GM23338 (cell line): ENCODE measurements at regions not wholly inside any gene's neighbourhood (a gene's known extent, or its start where the extent isn't known, plus 50 kb on each side); places are given as distances from the start of the nearest gene placed in this dataset.
"Not testable (repeated sequence)": the region's sequence is repeated elsewhere in the genome, so short reads cannot be mapped to it uniquely, and the experiment has no call there.

Source experiments
- ATAC-seq: fragments of 200-7000 bp; cut with Tn5 transposase; 3 replicates; pipeline ENCODE4 v1.9.1; 2020
- DNase-seq: peaks from one replicate; pipeline ENCODE4 v3.0.0-alpha.2; 2015; ENCODE audit warnings: low spot score
- H2AFZ ChIP-seq: fragments of 200-600 bp; sonication (generic); 2 replicates; pipeline ENCODE4 v1.8.0; 2016; ENCODE audit warnings: antibody characterized with exemption, mild to moderate bottlenecking, moderate library complexity
- H3F3A ChIP-seq: fragments of 200-600 bp; sonication (generic); replicated peaks from 2 replicates; pipeline ENCODE4 v1.8.0; 2017; ENCODE audit warnings: antibody characterized with exemption, mixed run types, low read depth
- H3K27ac ChIP-seq: fragments of 200-600 bp; sonication (generic); 2 replicates; pipeline ENCODE4 v1.6.1; 2016; ENCODE audit warnings: low read depth
- H3K27me3 ChIP-seq: fragments of 200-600 bp; sonication (generic); 2 replicates; pipeline ENCODE4 v1.8.0; 2016; ENCODE audit warnings: mild to moderate bottlenecking, mixed run types, moderate library complexity; ENCODE audit not compliant: insufficient read depth
- H3K36me3 ChIP-seq: fragments of 200-600 bp; sonication (generic); 2 replicates; pipeline ENCODE4 v1.8.0; 2016; ENCODE audit warnings: mild to moderate bottlenecking; ENCODE audit not compliant: insufficient read depth
- H3K4me1 ChIP-seq: fragments of 200-600 bp; sonication (generic); 2 replicates; pipeline ENCODE4 v1.8.0; 2016; ENCODE audit warnings: mild to moderate bottlenecking, moderate library complexity; ENCODE audit not compliant: insufficient read depth
- H3K4me2 ChIP-seq: fragments of 200-600 bp; sonication (generic); 2 replicates; pipeline ENCODE4 v1.7.1; 2017; ENCODE audit warnings: mixed run types
- H3K4me3 ChIP-seq: fragments of 200-600 bp; sonication (generic); 2 replicates; pipeline ENCODE4 v1.6.1; 2016; ENCODE audit warnings: mixed run types
- H3K79me2 ChIP-seq: fragments of 200-600 bp; sonication (generic); replicated peaks from 2 replicates; pipeline ENCODE4 v1.8.0; 2017; ENCODE audit warnings: mild to moderate bottlenecking; ENCODE audit not compliant: insufficient read depth
- H3K9me2 ChIP-seq: fragments of 200-600 bp; sonication (generic); 2 replicates; pipeline ENCODE4 v1.8.0; 2017; ENCODE audit not compliant: insufficient read depth
- H4K20me1 ChIP-seq: fragments of 200-600 bp; sonication (generic); replicated peaks from 2 replicates; pipeline ENCODE4 v1.8.0; 2017; ENCODE audit warnings: mild to moderate bottlenecking; ENCODE audit not compliant: insufficient read depth
- H3K27ac Mint-ChIP-seq: 2 replicates; pipeline ENCODE4 v1.8.0; 2020; ENCODE audit warnings: inconsistent platforms, mild to moderate bottlenecking, moderate library complexity, mixed read lengths
- H3K27me3 Mint-ChIP-seq: 3 replicates; pipeline ENCODE4 v1.8.0; 2022; ENCODE audit warnings: low read depth, mild to moderate bottlenecking, moderate library complexity, mixed read lengths, inconsistent platforms; ENCODE audit not compliant: insufficient read depth, poor library complexity
- H3K36me3 Mint-ChIP-seq: 3 replicates; pipeline ENCODE4 v1.8.0; 2021; ENCODE audit warnings: low read depth, mild to moderate bottlenecking, inconsistent platforms, moderate library complexity, mixed read lengths
- H3K4me1 Mint-ChIP-seq: 3 replicates; pipeline ENCODE4 v1.8.0; 2020; ENCODE audit warnings: mild to moderate bottlenecking, inconsistent platforms, mixed read lengths
- H3K4me3 Mint-ChIP-seq: 3 replicates; pipeline ENCODE4 v1.8.0; 2021; ENCODE audit warnings: moderate library complexity, mild to moderate bottlenecking, inconsistent platforms, mixed read lengths
- H3K9me3 Mint-ChIP-seq: 3 replicates; pipeline ENCODE4 v1.8.0; 2020; ENCODE audit warnings: moderate library complexity, mild to moderate bottlenecking, inconsistent platforms, mixed read lengths
- CREB1 ChIP-seq: fragments of 250-450 bp; sonication (Bioruptor Pico); IDR thresholded peaks from 2 replicates; pipeline ENCODE4 v1.5.0; 2020; ENCODE audit warnings: low read depth, mild to moderate bottlenecking, moderate library complexity
- EZH2 ChIP-seq: fragments of 200-600 bp; sonication (generic); IDR thresholded peaks from one replicate; pipeline ENCODE4 v1.8.0; 2017; ENCODE audit warnings: antibody characterized with exemption, mild to moderate bottlenecking, low read depth; ENCODE audit not compliant: unreplicated experiment
- JUNB ChIP-seq: IDR thresholded peaks from one replicate; pipeline ENCODE4 v1.6.1; 2016; ENCODE audit warnings: antibody characterized with exemption; ENCODE audit not compliant: unreplicated experiment
- NANOG ChIP-seq: IDR thresholded peaks from 2 replicates; pipeline ENCODE4 v1.6.1; 2016; ENCODE audit warnings: antibody characterized with exemption, borderline replicate concordance
- STAT1 ChIP-seq: IDR thresholded peaks from one replicate; pipeline ENCODE4 v1.6.1; 2016; ENCODE audit warnings: antibody characterized with exemption; ENCODE audit not compliant: unreplicated experiment
- ZNF114 ChIP-seq: fragments of 250-450 bp; sonication (Bioruptor Pico); IDR thresholded peaks from 2 replicates; pipeline ENCODE4 v1.5.0; 2020; ENCODE audit warnings: mild to moderate bottlenecking, moderate library complexity
- ZNF331 ChIP-seq: fragments of 250-450 bp; sonication (Bioruptor Pico); IDR thresholded peaks from 2 replicates; pipeline ENCODE4 v1.5.0; 2020; ENCODE audit warnings: low read depth, mild to moderate bottlenecking, moderate library complexity
- TF ChIP-seq, protein P1 (sequence below), 2 experiments: fragments of 200-600 bp in 1 of 2; sonication (generic) in 1 of 2; conservative IDR thresholded peaks; 2 replicates each; pipeline versions ENCODE4 v1.5.1 to v1.6.1; 2016 to 2017; ENCODE audit warnings: antibody characterized with exemption in 2 of 2, low read depth in 2 of 2, mild to moderate bottlenecking in 2 of 2, moderate library complexity in 1 of 2
- TF ChIP-seq, protein P2 (sequence below): IDR thresholded peaks from 2 replicates; pipeline ENCODE4 v1.6.1; 2016; ENCODE audit warnings: antibody characterized with exemption
- TF ChIP-seq, protein P3 (sequence below): IDR thresholded peaks from one replicate; pipeline ENCODE4 v1.6.1; 2018; ENCODE audit warnings: antibody characterized with exemption; ENCODE audit not compliant: unreplicated experiment

DNA sequence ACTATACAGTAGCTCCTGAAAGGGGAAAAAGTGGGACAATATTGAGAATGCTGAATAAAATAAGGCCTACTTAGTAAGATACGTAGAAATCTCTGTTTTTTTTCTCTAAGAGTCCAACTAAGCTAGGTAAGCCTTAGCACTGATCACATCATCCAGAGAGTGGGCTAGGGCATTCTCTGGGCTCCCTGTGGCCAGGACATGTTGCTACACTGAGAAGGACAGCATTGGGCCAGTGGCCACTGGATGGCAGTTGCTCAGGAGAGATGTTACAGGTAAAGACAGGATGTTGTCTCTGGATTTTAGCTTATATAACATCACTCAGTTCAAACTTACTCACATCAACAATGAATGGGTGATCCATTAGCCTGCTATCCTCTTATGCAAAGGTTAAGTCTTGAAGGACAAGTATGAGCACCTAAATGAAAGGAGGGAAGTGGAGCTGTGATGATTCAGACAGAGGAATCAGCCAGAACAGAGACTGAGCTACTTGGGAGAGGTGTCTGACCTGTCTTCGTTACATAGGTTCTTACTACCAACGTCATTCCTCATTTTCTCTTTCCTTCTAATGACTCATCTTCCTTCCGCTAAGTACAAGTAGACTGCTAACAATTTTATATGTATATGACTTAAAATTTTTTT lies 226.6 kb upstream of the ADCY2 start:
- peaks cover 16% of the 10 kb centered on the region for H3K4me1 Mint-ChIP-seq
- peaks cover 10% of the 10 kb centered on the region for H3K36me3 Mint-ChIP-seq
- Histone ChIP-seq H3K27me3 (no peaks in the 10 kb centered on the region), H3K9me2 (no peaks in the 10 kb centered on the region), H3K4me2 (no peak overlapping the region), H3K36me3 (no peaks in the 10 kb centered on the region), H4K20me1 (no peaks in the 10 kb centered on the region), H3K27ac (no peak overlapping the region), H3K79me2 (no peaks in the 10 kb centered on the region), H3K4me1 (peaks cover 8% of the 10 kb centered on the region), H3K4me3 (no peak overlapping the region), H3F3A (no peaks in the 10 kb centered on the region), H2AFZ (no peak overlapping the region)
- ATAC-seq (peak; percentile 57; the same call in 2 of the 3 replicates), DNase-seq (peak; percentile 40)
- no peak overlapping the region for H3K4me3 Mint-ChIP-seq
- H3K9me3 Mint-ChIP-seq, result peaks cover 15% of the 10 kb centered on the region; the same call in 2 of the 3 replicates
- peaks cover 10% of the 10 kb centered on the region for H3K27me3 Mint-ChIP-seq
- TF ChIP-seq ZNF331 (CRISPR knock-in tag), result no peak
- TF ChIP-seq CREB1 (CRISPR knock-in tag), result no peak
- no peak for TF ChIP-seq NANOG
- TF ChIP-seq, protein P1, sequence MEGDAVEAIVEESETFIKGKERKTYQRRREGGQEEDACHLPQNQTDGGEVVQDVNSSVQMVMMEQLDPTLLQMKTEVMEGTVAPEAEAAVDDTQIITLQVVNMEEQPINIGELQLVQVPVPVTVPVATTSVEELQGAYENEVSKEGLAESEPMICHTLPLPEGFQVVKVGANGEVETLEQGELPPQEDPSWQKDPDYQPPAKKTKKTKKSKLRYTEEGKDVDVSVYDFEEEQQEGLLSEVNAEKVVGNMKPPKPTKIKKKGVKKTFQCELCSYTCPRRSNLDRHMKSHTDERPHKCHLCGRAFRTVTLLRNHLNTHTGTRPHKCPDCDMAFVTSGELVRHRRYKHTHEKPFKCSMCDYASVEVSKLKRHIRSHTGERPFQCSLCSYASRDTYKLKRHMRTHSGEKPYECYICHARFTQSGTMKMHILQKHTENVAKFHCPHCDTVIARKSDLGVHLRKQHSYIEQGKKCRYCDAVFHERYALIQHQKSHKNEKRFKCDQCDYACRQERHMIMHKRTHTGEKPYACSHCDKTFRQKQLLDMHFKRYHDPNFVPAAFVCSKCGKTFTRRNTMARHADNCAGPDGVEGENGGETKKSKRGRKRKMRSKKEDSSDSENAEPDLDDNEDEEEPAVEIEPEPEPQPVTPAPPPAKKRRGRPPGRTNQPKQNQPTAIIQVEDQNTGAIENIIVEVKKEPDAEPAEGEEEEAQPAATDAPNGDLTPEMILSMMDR (conservative IDR thresholded peaks at IDR 0.05; ENCODE audit: low read depth in 2 of 2), result peak in 1 of 2 experiments; percentile 27; a peak in 2 of 4 replicates
- no peak for TF ChIP-seq JUNB
- no peak overlapping the region for H3K27ac Mint-ChIP-seq

DNA sequence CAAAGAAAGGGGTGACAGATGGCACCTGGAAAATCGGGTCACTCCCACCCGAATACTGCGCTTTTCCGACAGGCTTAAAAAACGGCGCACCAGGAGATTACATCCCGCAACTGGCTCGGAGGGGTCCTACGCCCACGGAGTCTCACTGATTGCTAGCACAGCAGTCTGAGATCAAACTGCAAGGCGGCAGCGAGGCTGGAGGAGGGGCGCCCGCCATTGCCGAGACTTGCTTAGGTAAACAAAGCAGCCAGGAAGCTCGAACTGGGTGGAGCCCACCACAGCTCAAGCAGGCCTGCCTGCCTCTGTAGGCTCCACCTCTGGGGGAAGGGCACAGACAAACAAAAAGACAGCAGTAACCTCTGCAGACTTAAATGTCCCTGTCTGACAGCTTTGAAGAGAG lies 225.2 kb upstream of the ADCY2 start:
- peak overlapping the region; percentile 76 for H2AFZ ChIP-seq
- H3K27ac Mint-ChIP-seq, result peak overlapping the region; percentile 84
- not testable (repeated sequence) for DNase-seq

DNA sequence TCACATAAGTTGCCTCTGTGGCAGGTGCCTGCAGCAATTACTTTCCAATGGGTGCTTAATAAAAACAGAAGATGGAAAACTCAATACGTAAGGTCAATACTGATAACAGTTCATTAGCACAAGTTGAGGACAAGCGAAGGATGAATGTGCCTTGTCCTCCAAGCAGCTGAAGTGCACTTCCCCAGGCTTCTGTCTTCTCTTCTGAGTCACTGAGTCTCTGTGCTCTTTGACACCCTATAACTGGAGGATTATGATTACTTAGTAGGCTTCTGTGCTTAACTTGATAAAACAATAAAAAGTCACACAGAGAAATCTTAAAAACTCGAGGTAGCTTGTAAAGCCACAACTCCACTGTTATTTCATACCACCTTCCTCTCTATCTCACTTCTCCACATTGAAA lies 216.6 kb upstream of the ADCY2 start:
- DNase-seq (no peak), ATAC-seq (no peak)
- no peak overlapping the region for H3K27ac Mint-ChIP-seq
- peaks cover 2% of the 10 kb centered on the region; the same call in 1 of the 3 replicates for H3K9me3 Mint-ChIP-seq
- Histone ChIP-seq H3K79me2 (no peaks in the 10 kb centered on the region), H3F3A (no peaks in the 10 kb centered on the region), H3K4me1 (no peaks in the 10 kb centered on the region), H3K4me3 (no peak overlapping the region), H3K27ac (no peak overlapping the region), H2AFZ (no peak overlapping the region), H3K36me3 (no peaks in the 10 kb centered on the region), H3K9me2 (no peaks in the 10 kb centered on the region), H3K4me2 (no peak overlapping the region), H3K27me3 (no peaks in the 10 kb centered on the region), H4K20me1 (no peaks in the 10 kb centered on the region)
- no peaks in the 10 kb centered on the region for H3K4me1 Mint-ChIP-seq
- H3K27me3 Mint-ChIP-seq, result no peaks in the 10 kb centered on the region
- no peaks in the 10 kb centered on the region for H3K36me3 Mint-ChIP-seq
- H3K4me3 Mint-ChIP-seq, result no peak overlapping the region
- TF ChIP-seq, protein P2, sequence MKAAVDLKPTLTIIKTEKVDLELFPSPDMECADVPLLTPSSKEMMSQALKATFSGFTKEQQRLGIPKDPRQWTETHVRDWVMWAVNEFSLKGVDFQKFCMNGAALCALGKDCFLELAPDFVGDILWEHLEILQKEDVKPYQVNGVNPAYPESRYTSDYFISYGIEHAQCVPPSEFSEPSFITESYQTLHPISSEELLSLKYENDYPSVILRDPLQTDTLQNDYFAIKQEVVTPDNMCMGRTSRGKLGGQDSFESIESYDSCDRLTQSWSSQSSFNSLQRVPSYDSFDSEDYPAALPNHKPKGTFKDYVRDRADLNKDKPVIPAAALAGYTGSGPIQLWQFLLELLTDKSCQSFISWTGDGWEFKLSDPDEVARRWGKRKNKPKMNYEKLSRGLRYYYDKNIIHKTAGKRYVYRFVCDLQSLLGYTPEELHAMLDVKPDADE, result no peak
- TF ChIP-seq NANOG (no peak), STAT1 (no peak), ZNF114 (CRISPR knock-in tag) (no peak), EZH2 (no peak)
- TF ChIP-seq, protein P1 (conservative IDR thresholded peaks at IDR 0.05; ENCODE audit: low read depth in 2 of 2), result no peak
- TF ChIP-seq, protein P3, sequence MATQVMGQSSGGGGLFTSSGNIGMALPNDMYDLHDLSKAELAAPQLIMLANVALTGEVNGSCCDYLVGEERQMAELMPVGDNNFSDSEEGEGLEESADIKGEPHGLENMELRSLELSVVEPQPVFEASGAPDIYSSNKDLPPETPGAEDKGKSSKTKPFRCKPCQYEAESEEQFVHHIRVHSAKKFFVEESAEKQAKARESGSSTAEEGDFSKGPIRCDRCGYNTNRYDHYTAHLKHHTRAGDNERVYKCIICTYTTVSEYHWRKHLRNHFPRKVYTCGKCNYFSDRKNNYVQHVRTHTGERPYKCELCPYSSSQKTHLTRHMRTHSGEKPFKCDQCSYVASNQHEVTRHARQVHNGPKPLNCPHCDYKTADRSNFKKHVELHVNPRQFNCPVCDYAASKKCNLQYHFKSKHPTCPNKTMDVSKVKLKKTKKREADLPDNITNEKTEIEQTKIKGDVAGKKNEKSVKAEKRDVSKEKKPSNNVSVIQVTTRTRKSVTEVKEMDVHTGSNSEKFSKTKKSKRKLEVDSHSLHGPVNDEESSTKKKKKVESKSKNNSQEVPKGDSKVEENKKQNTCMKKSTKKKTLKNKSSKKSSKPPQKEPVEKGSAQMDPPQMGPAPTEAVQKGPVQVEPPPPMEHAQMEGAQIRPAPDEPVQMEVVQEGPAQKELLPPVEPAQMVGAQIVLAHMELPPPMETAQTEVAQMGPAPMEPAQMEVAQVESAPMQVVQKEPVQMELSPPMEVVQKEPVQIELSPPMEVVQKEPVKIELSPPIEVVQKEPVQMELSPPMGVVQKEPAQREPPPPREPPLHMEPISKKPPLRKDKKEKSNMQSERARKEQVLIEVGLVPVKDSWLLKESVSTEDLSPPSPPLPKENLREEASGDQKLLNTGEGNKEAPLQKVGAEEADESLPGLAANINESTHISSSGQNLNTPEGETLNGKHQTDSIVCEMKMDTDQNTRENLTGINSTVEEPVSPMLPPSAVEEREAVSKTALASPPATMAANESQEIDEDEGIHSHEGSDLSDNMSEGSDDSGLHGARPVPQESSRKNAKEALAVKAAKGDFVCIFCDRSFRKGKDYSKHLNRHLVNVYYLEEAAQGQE, result no peak

More for the DNA sequence above, 225.2 kb upstream of the ADCY2 start:
- ATAC-seq, H4K20me1 ChIP-seq, H3K27me3 Mint-ChIP-seq, H3K36me3 ChIP-seq, H3K9me2 ChIP-seq, H3K27me3 ChIP-seq, H3K4me1 ChIP-seq, H3K27ac ChIP-seq, H3F3A ChIP-seq, H3K79me2 ChIP-seq: not testable (repeated sequence)
- Histone ChIP-seq H3K4me2 (peak overlapping the region; percentile 72; the same call in 1 of the 2 replicates), H3K4me3 (peak overlapping the region; percentile 45)
- Mint-ChIP-seq H3K4me3 (peak overlapping the region; percentile 52; the same call in 2 of the 3 replicates), H3K4me1 (peaks cover 16% of the 10 kb centered on the region), H3K9me3 (peaks cover 17% of the 10 kb centered on the region; the same call in 2 of the 3 replicates), H3K36me3 (peaks cover 10% of the 10 kb centered on the region)
